ENCODE measurements at regions not wholly inside any gene's neighbourhood (a gene's known extent, or its start where the extent isn't known, plus 50 kb on each side); places are given as distances from the start of the nearest gene placed in this dataset.

- no peak for TF ChIP-seq MYC (IDR thresholded peaks at IDR 0.05; ENCODE audit: low read depth, low read length)
- no peak for TF ChIP-seq POLR2A (IDR thresholded peaks at IDR 0.05; ENCODE audit: extremely low read depth, insufficient read length)
- TF ChIP-seq, protein P1, sequence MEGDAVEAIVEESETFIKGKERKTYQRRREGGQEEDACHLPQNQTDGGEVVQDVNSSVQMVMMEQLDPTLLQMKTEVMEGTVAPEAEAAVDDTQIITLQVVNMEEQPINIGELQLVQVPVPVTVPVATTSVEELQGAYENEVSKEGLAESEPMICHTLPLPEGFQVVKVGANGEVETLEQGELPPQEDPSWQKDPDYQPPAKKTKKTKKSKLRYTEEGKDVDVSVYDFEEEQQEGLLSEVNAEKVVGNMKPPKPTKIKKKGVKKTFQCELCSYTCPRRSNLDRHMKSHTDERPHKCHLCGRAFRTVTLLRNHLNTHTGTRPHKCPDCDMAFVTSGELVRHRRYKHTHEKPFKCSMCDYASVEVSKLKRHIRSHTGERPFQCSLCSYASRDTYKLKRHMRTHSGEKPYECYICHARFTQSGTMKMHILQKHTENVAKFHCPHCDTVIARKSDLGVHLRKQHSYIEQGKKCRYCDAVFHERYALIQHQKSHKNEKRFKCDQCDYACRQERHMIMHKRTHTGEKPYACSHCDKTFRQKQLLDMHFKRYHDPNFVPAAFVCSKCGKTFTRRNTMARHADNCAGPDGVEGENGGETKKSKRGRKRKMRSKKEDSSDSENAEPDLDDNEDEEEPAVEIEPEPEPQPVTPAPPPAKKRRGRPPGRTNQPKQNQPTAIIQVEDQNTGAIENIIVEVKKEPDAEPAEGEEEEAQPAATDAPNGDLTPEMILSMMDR (IDR thresholded peaks at IDR 0.05; ENCODE audit: low read depth, low read length): no peak
- TF ChIP-seq, protein P2, sequence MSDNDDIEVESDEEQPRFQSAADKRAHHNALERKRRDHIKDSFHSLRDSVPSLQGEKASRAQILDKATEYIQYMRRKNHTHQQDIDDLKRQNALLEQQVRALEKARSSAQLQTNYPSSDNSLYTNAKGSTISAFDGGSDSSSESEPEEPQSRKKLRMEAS (IDR thresholded peaks at IDR 0.05; ENCODE audit: low read depth, low read length): no peak
- no peak overlapping the region for H3K4me3 ChIP-seq (ENCODE audit: low read depth, low read length)
- DNase-seq (ENCODE audit: low read depth): no peak
Observed at GRCh38 chr17:73888862-73889261, 244.6 kb upstream of the SDK2 start.

GRCh38 chr17:73889439-73889838 lies 245.2 kb upstream of the SDK2 start:
- TF ChIP-seq, protein P1 (IDR thresholded peaks at IDR 0.05; ENCODE audit: low read depth, low read length): no peak
- TF ChIP-seq POLR2A (IDR thresholded peaks at IDR 0.05; ENCODE audit: extremely low read depth, insufficient read length): no peak
- no peak for TF ChIP-seq MYC (IDR thresholded peaks at IDR 0.05; ENCODE audit: low read depth, low read length)
- TF ChIP-seq, protein P2 (IDR thresholded peaks at IDR 0.05; ENCODE audit: low read depth, low read length): no peak
- DNase-seq (ENCODE audit: low read depth): no peak
- no peak overlapping the region for H3K4me3 ChIP-seq (ENCODE audit: low read depth, low read length)

DNA sequence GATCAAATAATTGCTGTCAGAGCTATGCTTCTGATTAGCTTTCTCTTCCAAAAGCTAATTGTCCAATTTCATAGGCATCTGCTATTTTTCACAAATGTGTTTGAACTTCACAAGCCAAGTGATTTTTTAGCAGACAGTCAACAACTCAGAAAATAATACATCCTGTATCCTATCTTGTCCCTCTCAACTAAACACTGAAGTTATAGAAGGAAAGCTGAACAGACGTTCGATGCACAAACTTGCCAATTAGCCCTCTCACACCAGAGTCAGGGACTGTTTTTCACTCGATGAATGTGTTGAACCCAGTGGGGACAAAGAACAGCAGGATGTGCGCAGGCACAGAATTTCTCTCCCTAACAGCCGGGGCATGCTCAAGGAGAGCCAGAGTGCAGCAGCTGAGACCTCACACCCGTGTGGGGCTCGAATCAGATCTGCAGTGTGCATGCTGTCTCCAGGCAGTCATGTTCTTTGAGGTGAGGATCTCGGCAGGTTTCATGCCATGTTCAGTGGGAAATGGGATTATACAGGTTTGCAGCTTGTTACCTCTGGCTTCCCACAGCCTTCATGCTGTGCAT lies 246.7 kb upstream of the SDK2 start:
- DNase-seq (ENCODE audit: low read depth): no peak
- TF ChIP-seq, protein P1 (IDR thresholded peaks at IDR 0.05; ENCODE audit: low read depth, low read length): no peak
- TF ChIP-seq, protein P2 (IDR thresholded peaks at IDR 0.05; ENCODE audit: low read depth, low read length): no peak
- no peak for TF ChIP-seq POLR2A (IDR thresholded peaks at IDR 0.05; ENCODE audit: extremely low read depth, insufficient read length)
- TF ChIP-seq MYC (IDR thresholded peaks at IDR 0.05; ENCODE audit: low read depth, low read length): no peak

GRCh38 chr17:73895157-73895556 lies 250.9 kb upstream of the SDK2 start:
- TF ChIP-seq MYC (IDR thresholded peaks at IDR 0.05; ENCODE audit: low read depth, low read length): no peak
- TF ChIP-seq, protein P1 (IDR thresholded peaks at IDR 0.05; ENCODE audit: low read depth, low read length): no peak
- no peak for TF ChIP-seq POLR2A (IDR thresholded peaks at IDR 0.05; ENCODE audit: extremely low read depth, insufficient read length)
- TF ChIP-seq, protein P2 (IDR thresholded peaks at IDR 0.05; ENCODE audit: low read depth, low read length): no peak
- no peak overlapping the region for H3K4me3 ChIP-seq (ENCODE audit: low read depth, low read length)
- no peak for DNase-seq (ENCODE audit: low read depth)

More for the DNA sequence above, 246.7 kb upstream of the SDK2 start:
- no peak overlapping the region for H3K4me3 ChIP-seq (ENCODE audit: low read depth, low read length)

GRCh38 chr17:73896966-73897365 lies 252.7 kb upstream of the SDK2 start:
- H3K4me3 ChIP-seq (ENCODE audit: low read depth, low read length): no peak overlapping the region
- TF ChIP-seq, protein P2 (IDR thresholded peaks at IDR 0.05; ENCODE audit: low read depth, low read length): no peak
- TF ChIP-seq, protein P1 (IDR thresholded peaks at IDR 0.05; ENCODE audit: low read depth, low read length): no peak
- TF ChIP-seq POLR2A (IDR thresholded peaks at IDR 0.05; ENCODE audit: extremely low read depth, insufficient read length) (no peak), MYC (IDR thresholded peaks at IDR 0.05; ENCODE audit: low read depth, low read length) (no peak)
- DNase-seq (ENCODE audit: low read depth): no peak
